Upper lobe of left lung (tissue), 6 donors: ENCODE measurements at regions not wholly inside any gene's neighbourhood (a gene's known extent, or its start where the extent isn't known, plus 50 kb on each side); places are given as distances from the start of the nearest gene placed in this dataset.

Experiments used
- ATAC-seq, 2 donors: fragments of 200-7000 bp; cut with Tn5 transposase; one replicate each; pipeline ENCODE4 v1.9.1; 2022; ENCODE audit warnings: mild to moderate bottlenecking in 2 of 2, moderate library complexity in 2 of 2; ENCODE audit not compliant: low FRiP score in 2 of 2
- DNase-seq, 2 donors: peaks; one replicate each; pipeline ENCODE4 v3.0.0-alpha.2; 2019 to 2020
- H3K27ac ChIP-seq, 4 donors: fragments of 200-600 bp; sonication (generic); one replicate each; pipeline ENCODE4 v1.5.1; 2016 to 2019
- H3K27me3 ChIP-seq, 4 donors: fragments of 200-600 bp; sonication (generic); one replicate each; pipeline ENCODE4 v1.5.1; 2017 to 2019
- H3K36me3 ChIP-seq, 4 donors: fragments of 200-600 bp; sonication (generic); one replicate each; pipeline ENCODE4 v1.5.1; 2016 to 2019
- H3K4me1 ChIP-seq, 4 donors: fragments of 200-600 bp; sonication (generic); one replicate each; pipeline ENCODE4 v1.5.1; 2018 to 2019
- H3K4me3 ChIP-seq, 4 donors: fragments of 200-600 bp; sonication (generic); one replicate each; pipeline ENCODE4 v1.5.1; 2017 to 2019; ENCODE audit warnings: mild to moderate bottlenecking in 2 of 4, moderate library complexity in 1 of 4
- H3K9me3 ChIP-seq, 4 donors: fragments of 200-600 bp; sonication (generic); one replicate each; pipeline ENCODE4 v1.5.1; 2018 to 2019
- CTCF ChIP-seq, 6 experiments: fragments of 450-650 bp in 4 of 6; fragments of 200-600 bp in 2 of 6; sonication (generic) in 2 of 6; IDR thresholded peaks; one replicate each; pipeline ENCODE4 v1.5.1; 2016 to 2019; ENCODE audit warnings: antibody characterized with exemption in 6 of 6
- EP300 ChIP-seq, 4 donors: sonication (generic); formaldehyde crosslinking; IDR thresholded peaks; one replicate each; pipeline ENCODE4 v1.5.1; 2017; ENCODE audit warnings: antibody characterized with exemption in 4 of 4, control low read depth in 2 of 4
- POLR2A ChIP-seq, 4 donors: fragments of 450-650 bp; IDR thresholded peaks; one replicate each; pipeline ENCODE4 v1.5.1; 2016 to 2017; ENCODE audit warnings: antibody characterized with exemption in 4 of 4, mild to moderate bottlenecking in 2 of 4
- POLR2AphosphoS5 ChIP-seq, 2 donors: sonication (generic); formaldehyde crosslinking; IDR thresholded peaks; one replicate each; pipeline ENCODE4 v1.5.1; 2017; ENCODE audit warnings: antibody characterized with exemption in 2 of 2
- WGBS, 2 donors: methylation state at CpG; one replicate each; pipeline ENCODE4 v1.1.5; 2017 to 2018; 5-methylcytosine and 5-hydroxymethylcytosine counted together
- donor health status: DM: no; HTN: no; CAD: no; lungs with moderate emphysema.
- donor health status: DM: no; HTN: yes; CAD: no; lungs with severe emphysema.

DNA sequence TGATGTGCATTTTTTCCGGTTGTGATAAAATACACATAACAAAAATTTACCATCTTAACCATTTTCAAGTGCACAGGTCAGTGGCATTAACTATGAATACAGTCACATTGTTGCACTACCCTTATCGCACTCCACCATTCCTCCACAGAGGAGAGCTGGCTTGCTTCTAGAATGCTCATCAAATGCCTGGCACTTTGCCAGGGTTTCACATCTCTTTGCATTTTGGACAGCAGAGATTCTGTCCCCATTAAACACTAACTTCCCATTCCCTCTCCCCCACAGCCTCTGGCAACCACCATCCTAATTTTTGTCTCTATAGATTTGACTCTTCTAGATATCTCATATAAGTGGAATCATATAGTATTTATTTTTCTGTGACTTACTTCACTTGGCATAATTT, 165.0 kb downstream of the ASB1 start:
- no peak for TF ChIP-seq POLR2A (IDR thresholded peaks at IDR 0.05)
- H3K27ac ChIP-seq, result no peak overlapping the region
- H3K36me3 ChIP-seq, result no peaks in the 10 kb centered on the region
- DNase-seq (no peak), ATAC-seq (no peak)
- H3K4me1 ChIP-seq, result peaks cover 7 to 11% (median 8%) of the 10 kb centered on the region in 4 donors
- H3K9me3 ChIP-seq, result no peaks in the 10 kb centered on the region
- H3K27me3 ChIP-seq, result no peaks in the 10 kb centered on the region
- no peak overlapping the region for H3K4me3 ChIP-seq
- 42 to 48% methylated on average over 2 of the region's 2 CpGs for WGBS, 2 donors

DNA sequence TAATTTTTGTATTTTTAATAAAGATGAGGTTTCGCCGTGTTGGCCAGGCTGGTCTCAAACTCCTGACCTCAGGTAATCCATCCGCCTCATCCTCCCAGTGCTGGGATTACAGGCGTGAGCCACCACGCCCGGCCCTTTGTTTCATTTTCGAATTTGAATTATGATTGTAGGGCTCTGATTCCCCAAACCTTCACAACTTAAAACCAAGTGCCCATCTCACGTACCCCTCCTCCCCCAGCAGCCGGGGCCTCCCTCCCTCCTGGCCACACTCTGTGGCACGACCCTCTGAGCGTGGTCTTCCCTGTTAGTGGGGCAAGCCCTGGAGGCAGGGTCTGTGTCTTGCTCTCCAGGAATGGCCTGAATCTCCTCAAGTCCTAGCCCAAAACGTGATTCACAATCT, 166.5 kb downstream of the ASB1 start:
- Histone ChIP-seq H3K9me3 (no peaks in the 10 kb centered on the region), H3K27ac (no peak overlapping the region), H3K4me3 (no peak overlapping the region), H3K4me1 (peaks cover 21 to 24% (median 22%) of the 10 kb centered on the region in 4 donors), H3K36me3 (no peaks in the 10 kb centered on the region), H3K27me3 (no peaks in the 10 kb centered on the region)
- TF ChIP-seq EP300 (IDR thresholded peaks at IDR 0.05), result no peak
- no peak for TF ChIP-seq POLR2AphosphoS5 (IDR thresholded peaks at IDR 0.05)
- TF ChIP-seq POLR2A (IDR thresholded peaks at IDR 0.05), result no peak
- TF ChIP-seq CTCF (IDR thresholded peaks at IDR 0.05), result no peak
- WGBS, 2 donors, result 85 to 86% methylated on average over 12 of the region's 12 CpGs
- peak in 1 of 2 donors; percentile 15 for DNase-seq
- ATAC-seq, result no peak

GRCh38 chr2:238593678-238594077, 167.0 kb downstream of the ASB1 start:
- H3K27ac ChIP-seq, result no peak overlapping the region
- ATAC-seq (no peak), DNase-seq (no peak)
- TF ChIP-seq EP300 (IDR thresholded peaks at IDR 0.05), result no peak
- no peak for TF ChIP-seq CTCF (IDR thresholded peaks at IDR 0.05)
- TF ChIP-seq POLR2A (IDR thresholded peaks at IDR 0.05), result no peak
- TF ChIP-seq POLR2AphosphoS5 (IDR thresholded peaks at IDR 0.05), result no peak
- no peaks in the 10 kb centered on the region for H3K36me3 ChIP-seq
- no peaks in the 10 kb centered on the region for H3K9me3 ChIP-seq
- WGBS, 2 donors, result 97 to 98% methylated on average over 9 of the region's 9 CpGs
- H3K4me3 ChIP-seq, result no peak overlapping the region
- H3K27me3 ChIP-seq, result no peaks in the 10 kb centered on the region
- peaks cover 21 to 25% (median 23%) of the 10 kb centered on the region in 4 donors for H3K4me1 ChIP-seq

GRCh38 chr2:238594796-238595749, 168.3 kb downstream of the ASB1 start:
- TF ChIP-seq EP300 (IDR thresholded peaks at IDR 0.05) (no peak), POLR2AphosphoS5 (IDR thresholded peaks at IDR 0.05) (no peak), CTCF (IDR thresholded peaks at IDR 0.05) (no peak), POLR2A (IDR thresholded peaks at IDR 0.05) (no peak)
- Histone ChIP-seq H3K9me3 (no peaks in the 10 kb centered on the region), H3K27me3 (no peaks in the 10 kb centered on the region), H3K4me1 (peaks cover 21 to 25% (median 23%) of the 10 kb centered on the region in 4 donors), H3K27ac (peak overlapping the region in 1 of 4 donors; percentile 45), H3K36me3 (no peaks in the 10 kb centered on the region), H3K4me3 (no peak overlapping the region)
- ATAC-seq (no peak), DNase-seq (peak in 1 of 2 donors; percentile 29)
- WGBS, 2 donors, result 94 to 98% methylated on average over 11 to 13 of the region's 13 CpGs

GRCh38 chr2:238595750-238596570, 169.2 kb downstream of the ASB1 start:
- TF ChIP-seq CTCF (IDR thresholded peaks at IDR 0.05) (no peak), POLR2AphosphoS5 (IDR thresholded peaks at IDR 0.05) (no peak), POLR2A (IDR thresholded peaks at IDR 0.05) (no peak), EP300 (IDR thresholded peaks at IDR 0.05) (no peak)
- WGBS, 2 donors, result 86 to 90% methylated on average over 14 to 20 of the region's 20 CpGs
- Histone ChIP-seq H3K4me1 (peaks cover 23 to 27% (median 23%) of the 10 kb centered on the region in 4 donors), H3K9me3 (no peaks in the 10 kb centered on the region), H3K4me3 (no peak overlapping the region), H3K27ac (peak overlapping the region in 3 of 4 donors; percentile 68 to 81 (median 74)), H3K36me3 (no peaks in the 10 kb centered on the region), H3K27me3 (no peaks in the 10 kb centered on the region)
- DNase-seq (peak in 1 of 2 donors; percentile 15), ATAC-seq (no peak)
